ENCODE measurements at regions not wholly inside any gene's neighbourhood (a gene's known extent, or its start where the extent isn't known, plus 50 kb on each side); places are given as distances from the start of the nearest gene placed in this dataset.

DNA sequence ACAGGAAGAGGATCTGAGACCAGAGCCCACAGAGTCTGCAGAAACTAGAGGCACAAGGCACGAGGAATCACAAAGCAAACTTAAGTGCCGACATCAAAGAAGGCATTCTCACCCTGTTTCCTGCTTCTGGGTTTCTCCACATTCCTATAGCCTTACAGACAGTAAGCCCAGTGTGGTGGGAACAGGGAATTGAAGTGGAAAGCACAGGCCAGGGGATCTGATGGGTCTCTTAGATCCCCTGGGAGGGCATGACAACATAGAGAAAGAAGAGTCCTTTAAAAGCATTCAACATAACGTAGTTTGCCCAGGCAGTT, 75.6 kb upstream of the FRMD6 start:
- no peak overlapping the region for H3K4me3 Mint-ChIP-seq
- H3K27me3 Mint-ChIP-seq = no peaks in the 10 kb centered on the region
- no peak for TF ChIP-seq CTCF (conservative IDR thresholded peaks at IDR 0.05)
- H3K36me3 Mint-ChIP-seq = no peaks in the 10 kb centered on the region
- no peaks in the 10 kb centered on the region for H3K9me3 Mint-ChIP-seq
- no peak overlapping the region for H3K27ac Mint-ChIP-seq
- H3K4me1 Mint-ChIP-seq (ENCODE audit: unreplicated experiment) = peaks cover 21% of the 10 kb centered on the region
- no peak for DNase-seq (ENCODE audit: extremely low spot score, unreplicated experiment)

DNA sequence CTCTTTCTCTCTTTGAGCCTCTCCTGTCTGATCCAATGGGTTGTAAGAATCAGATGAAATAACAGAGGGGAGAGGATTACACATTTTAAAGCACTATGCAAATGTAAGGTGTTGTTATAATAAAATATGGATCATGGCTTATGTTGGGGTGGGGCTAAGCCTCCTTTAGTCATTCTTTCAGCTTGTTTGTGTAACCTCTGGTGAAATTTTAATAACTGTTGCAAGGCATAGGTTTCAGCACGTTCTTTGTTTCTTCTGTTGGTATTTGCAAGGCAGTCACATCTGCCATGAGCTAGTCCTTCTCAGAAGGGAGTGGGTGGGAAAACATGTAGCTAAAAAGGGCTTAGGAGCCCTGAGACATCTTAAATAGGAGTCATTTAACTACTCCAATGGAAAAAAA, 74.8 kb upstream of the FRMD6 start:
- Mint-ChIP-seq H3K36me3 (no peaks in the 10 kb centered on the region), H3K9me3 (peaks cover under 1% of the 10 kb centered on the region), H3K27me3 (no peaks in the 10 kb centered on the region), H3K4me1 (ENCODE audit: unreplicated experiment) (peaks cover 23% of the 10 kb centered on the region), H3K27ac (no peak overlapping the region), H3K4me3 (no peak overlapping the region)
- no peak for TF ChIP-seq CTCF (conservative IDR thresholded peaks at IDR 0.05)
- no peak for DNase-seq (ENCODE audit: extremely low spot score, unreplicated experiment)

GRCh38 chr14:51578853-51579252, 72.9 kb upstream of the FRMD6 start:
- Mint-ChIP-seq H3K27me3 (no peaks in the 10 kb centered on the region), H3K27ac (no peak overlapping the region), H3K4me3 (no peak overlapping the region), H3K9me3 (peaks cover 5% of the 10 kb centered on the region), H3K36me3 (no peaks in the 10 kb centered on the region), H3K4me1 (ENCODE audit: unreplicated experiment) (peaks cover 17% of the 10 kb centered on the region)
- DNase-seq (ENCODE audit: extremely low spot score, unreplicated experiment) = no peak
- TF ChIP-seq CTCF (conservative IDR thresholded peaks at IDR 0.05) = no peak

- TF ChIP-seq CTCF (conservative IDR thresholded peaks at IDR 0.05) = no peak
- peaks cover 5% of the 10 kb centered on the region for H3K9me3 Mint-ChIP-seq
- no peaks in the 10 kb centered on the region for H3K36me3 Mint-ChIP-seq
- H3K4me1 Mint-ChIP-seq (ENCODE audit: unreplicated experiment) = peaks cover 8% of the 10 kb centered on the region
- no peak for DNase-seq (ENCODE audit: extremely low spot score, unreplicated experiment)
- H3K27ac Mint-ChIP-seq = no peak overlapping the region
- H3K4me3 Mint-ChIP-seq = no peak overlapping the region
- no peaks in the 10 kb centered on the region for H3K27me3 Mint-ChIP-seq
Measured at GRCh38 chr14:51581017-51581881, 70.5 kb upstream of the FRMD6 start.

DNA sequence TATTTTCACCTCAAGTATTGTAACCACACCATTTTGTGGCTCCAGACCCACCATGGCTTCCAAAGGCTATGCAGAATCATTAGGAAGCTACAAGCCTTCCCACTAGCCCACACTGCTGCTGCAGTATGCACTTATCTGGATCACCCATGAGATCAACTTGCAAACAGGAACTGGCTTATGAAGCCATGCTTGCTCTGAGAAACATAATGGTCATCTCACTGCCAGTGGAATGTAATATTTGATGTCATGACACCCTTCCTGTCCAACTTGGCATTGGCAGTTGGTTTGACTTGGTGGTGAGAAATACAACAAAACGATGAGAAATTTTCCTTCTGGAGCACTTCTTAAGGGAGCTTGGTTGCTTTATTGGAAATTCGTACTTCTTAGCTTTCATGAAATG, 69.3 kb upstream of the FRMD6 start:
- DNase-seq (ENCODE audit: extremely low spot score, unreplicated experiment) = no peak
- Mint-ChIP-seq H3K36me3 (no peaks in the 10 kb centered on the region), H3K9me3 (peaks cover 5% of the 10 kb centered on the region), H3K4me1 (ENCODE audit: unreplicated experiment) (peaks cover 4% of the 10 kb centered on the region), H3K27ac (no peak overlapping the region), H3K27me3 (no peaks in the 10 kb centered on the region), H3K4me3 (no peak overlapping the region)
- TF ChIP-seq CTCF (conservative IDR thresholded peaks at IDR 0.05) = no peak
